ENCODE measurements at regions not wholly inside any gene's neighbourhood (a gene's known extent, or its start where the extent isn't known, plus 50 kb on each side); places are given as distances from the start of the nearest gene placed in this dataset.

DNA sequence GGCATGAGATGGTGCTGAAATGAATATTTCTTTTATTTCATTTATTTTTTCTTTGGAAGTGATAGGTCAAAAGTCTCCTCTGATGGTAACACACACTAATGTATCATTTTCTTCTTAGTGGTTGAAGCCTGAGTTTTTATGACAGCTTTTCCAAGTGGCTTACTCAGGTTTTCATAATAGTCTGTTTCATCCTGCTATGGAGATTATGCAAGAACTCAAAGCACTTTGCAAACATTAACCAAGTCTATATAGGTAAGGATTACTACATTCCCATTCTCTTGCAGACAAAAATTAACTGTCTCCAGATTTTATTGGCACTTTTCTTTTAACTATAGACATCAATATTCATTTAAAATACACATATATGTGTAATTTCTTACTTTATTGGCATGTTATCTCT, 572.6 kb upstream of the GCFC2 start:
- DNase-seq (ENCODE audit: low read depth) = no peak
- TF ChIP-seq, protein P1, sequence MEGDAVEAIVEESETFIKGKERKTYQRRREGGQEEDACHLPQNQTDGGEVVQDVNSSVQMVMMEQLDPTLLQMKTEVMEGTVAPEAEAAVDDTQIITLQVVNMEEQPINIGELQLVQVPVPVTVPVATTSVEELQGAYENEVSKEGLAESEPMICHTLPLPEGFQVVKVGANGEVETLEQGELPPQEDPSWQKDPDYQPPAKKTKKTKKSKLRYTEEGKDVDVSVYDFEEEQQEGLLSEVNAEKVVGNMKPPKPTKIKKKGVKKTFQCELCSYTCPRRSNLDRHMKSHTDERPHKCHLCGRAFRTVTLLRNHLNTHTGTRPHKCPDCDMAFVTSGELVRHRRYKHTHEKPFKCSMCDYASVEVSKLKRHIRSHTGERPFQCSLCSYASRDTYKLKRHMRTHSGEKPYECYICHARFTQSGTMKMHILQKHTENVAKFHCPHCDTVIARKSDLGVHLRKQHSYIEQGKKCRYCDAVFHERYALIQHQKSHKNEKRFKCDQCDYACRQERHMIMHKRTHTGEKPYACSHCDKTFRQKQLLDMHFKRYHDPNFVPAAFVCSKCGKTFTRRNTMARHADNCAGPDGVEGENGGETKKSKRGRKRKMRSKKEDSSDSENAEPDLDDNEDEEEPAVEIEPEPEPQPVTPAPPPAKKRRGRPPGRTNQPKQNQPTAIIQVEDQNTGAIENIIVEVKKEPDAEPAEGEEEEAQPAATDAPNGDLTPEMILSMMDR (IDR thresholded peaks at IDR 0.05; ENCODE audit: low read depth, low read length, missing control alignments) = no peak
- no peak overlapping the region for H3K4me3 ChIP-seq (ENCODE audit: low read depth, low read length)

DNA sequence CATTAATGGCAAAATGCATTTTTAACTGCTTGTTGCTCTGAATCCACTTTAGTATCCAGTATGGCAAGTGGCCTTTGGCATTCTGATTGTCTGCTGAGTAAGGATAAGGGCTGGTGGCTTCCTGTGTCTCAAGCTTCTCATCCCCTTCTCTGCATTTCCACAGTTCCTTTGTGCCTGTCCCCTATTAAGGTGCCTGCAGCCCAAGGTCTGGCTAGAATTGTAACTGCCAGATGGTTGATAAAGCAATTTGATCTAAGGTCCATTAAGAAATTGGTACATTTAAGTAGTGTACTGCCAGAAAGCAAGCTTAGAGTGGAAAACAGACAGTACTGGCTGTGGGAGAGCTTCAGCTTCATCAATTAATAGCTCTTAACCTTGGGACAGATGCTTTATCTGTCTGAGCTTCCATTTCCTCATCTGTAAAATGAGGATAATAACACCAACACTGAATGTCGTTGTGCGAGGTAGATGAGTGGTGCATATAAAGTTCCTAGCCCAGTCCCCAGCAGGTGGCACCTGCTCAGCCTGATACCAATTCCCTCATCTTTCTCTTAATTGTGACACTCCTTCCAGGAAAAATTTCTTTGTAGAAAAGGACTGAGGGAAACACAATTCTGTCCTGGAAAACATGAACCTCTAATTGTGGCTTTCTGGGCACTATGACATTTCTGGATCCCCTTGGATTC, 570.6 kb upstream of the GCFC2 start:
- DNase-seq (ENCODE audit: low read depth) = no peak
- H3K4me3 ChIP-seq (ENCODE audit: low read depth, low read length) = no peak overlapping the region
- TF ChIP-seq, protein P1 (IDR thresholded peaks at IDR 0.05; ENCODE audit: low read depth, low read length, missing control alignments) = no peak

- TF ChIP-seq, protein P1 (IDR thresholded peaks at IDR 0.05; ENCODE audit: low read depth, low read length, missing control alignments) = no peak
- no peak overlapping the region for H3K4me3 ChIP-seq (ENCODE audit: low read depth, low read length)
- DNase-seq (ENCODE audit: low read depth) = no peak
These were observed 570.0 kb upstream of the GCFC2 start for GRCh38 chr2:76280686-76281085.

DNA sequence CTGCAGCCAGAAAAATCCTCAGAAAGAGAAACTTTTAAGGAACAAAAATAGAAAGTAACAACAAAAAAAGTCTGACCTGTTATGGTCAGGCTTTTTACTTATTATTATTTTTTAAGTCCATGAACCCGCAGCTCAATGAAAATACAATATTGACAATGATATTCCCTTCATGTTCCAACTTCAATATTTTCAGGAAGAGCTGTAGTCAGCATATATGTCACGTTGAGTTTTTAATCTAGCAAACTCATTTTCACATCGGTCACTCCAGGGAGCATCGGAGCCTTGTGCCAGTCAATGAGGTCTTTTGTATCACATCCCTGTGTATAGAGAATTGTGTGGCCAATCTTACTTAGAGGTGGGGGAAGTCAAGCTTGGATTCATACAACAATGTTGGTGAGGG, 568.4 kb upstream of the GCFC2 start:
- H3K4me3 ChIP-seq (ENCODE audit: low read depth, low read length) = no peak overlapping the region
- DNase-seq (ENCODE audit: low read depth) = no peak
- TF ChIP-seq, protein P1 (IDR thresholded peaks at IDR 0.05; ENCODE audit: low read depth, low read length, missing control alignments) = no peak

GRCh38 chr2:76275788-76276187, 565.1 kb upstream of the GCFC2 start:
- H3K4me3 ChIP-seq (ENCODE audit: low read depth, low read length) = no peak overlapping the region
- TF ChIP-seq, protein P1 (IDR thresholded peaks at IDR 0.05; ENCODE audit: low read depth, low read length, missing control alignments) = no peak
- no peak for DNase-seq (ENCODE audit: low read depth)

DNA sequence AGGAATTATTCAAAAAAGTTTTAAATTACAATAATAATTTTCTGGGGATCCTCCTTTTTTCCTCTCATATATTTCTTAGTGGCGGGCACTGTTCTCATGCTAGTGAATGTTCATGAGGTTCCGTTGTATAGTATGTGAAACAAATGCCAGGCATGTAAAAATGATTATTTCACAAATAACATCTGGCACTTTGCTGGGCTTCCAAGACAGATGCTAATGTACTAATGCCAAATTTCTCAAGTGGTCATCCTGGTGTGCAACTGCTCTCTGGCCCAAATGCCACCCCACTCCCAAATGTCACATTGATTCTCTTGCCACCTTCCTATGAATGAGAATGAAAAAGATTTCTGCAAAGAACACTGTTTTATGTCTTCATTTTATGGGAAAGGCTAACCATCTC, 564.0 kb upstream of the GCFC2 start:
- TF ChIP-seq, protein P1 (IDR thresholded peaks at IDR 0.05; ENCODE audit: low read depth, low read length, missing control alignments) = no peak
- no peak overlapping the region for H3K4me3 ChIP-seq (ENCODE audit: low read depth, low read length)
- no peak for DNase-seq (ENCODE audit: low read depth)

DNA sequence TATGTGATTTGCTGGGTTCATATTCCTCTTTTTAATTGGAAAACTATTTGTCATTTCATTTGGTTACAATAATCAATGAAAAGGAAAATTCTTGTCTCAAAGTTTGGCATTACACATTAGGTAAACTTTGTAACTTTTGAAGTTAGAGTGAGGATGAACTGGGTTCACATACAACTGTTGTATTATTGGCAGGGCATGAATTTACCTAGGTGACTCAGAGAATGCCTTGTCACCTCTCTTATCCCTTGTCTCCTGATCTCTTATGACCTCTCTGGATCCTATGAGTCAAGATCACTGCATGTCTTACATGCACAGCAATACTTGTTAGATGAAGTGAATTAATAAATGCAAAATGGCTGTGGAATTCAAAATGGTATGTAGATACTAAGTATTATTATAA, 563.4 kb upstream of the GCFC2 start:
- no peak for DNase-seq (ENCODE audit: low read depth)
- TF ChIP-seq, protein P1 (IDR thresholded peaks at IDR 0.05; ENCODE audit: low read depth, low read length, missing control alignments) = no peak
- H3K4me3 ChIP-seq (ENCODE audit: low read depth, low read length) = no peak overlapping the region
